SH-SY5Y (cell line): ENCODE measurements at regions not wholly inside any gene's neighbourhood (a gene's known extent, or its start where the extent isn't known, plus 50 kb on each side); places are given as distances from the start of the nearest gene placed in this dataset.

Experiments used
- GATA2 ChIP-seq: IDR thresholded peaks from 2 replicates; pipeline ENCODE4 v1.6.1; 2011; ENCODE audit warnings: mild to moderate bottlenecking, low read depth, low read length
- GATA3 ChIP-seq: IDR thresholded peaks from 2 replicates; pipeline ENCODE4 v1.6.1; 2011; ENCODE audit warnings: low read depth, mild to moderate bottlenecking, low read length, moderate library complexity

GRCh38 chr14:85233756-85234155, 296.2 kb upstream of the FLRT2 start:
- TF ChIP-seq GATA2 (no peak), GATA3 (no peak)
